ENCODE measurements at regions not wholly inside any gene's neighbourhood (a gene's known extent, or its start where the extent isn't known, plus 50 kb on each side); places are given as distances from the start of the nearest gene placed in this dataset.

GRCh38 chr7:37550872-37551271 is 102.2 kb upstream of the ELMO1 start:
- TF ChIP-seq CTCF (IDR thresholded peaks at IDR 0.05; ENCODE audit: low read length) (no peak), EZH2 (IDR thresholded peaks at IDR 0.05; ENCODE audit: borderline replicate concordance, low read length) (no peak)
